ENCODE measurements at regions not wholly inside any gene's neighbourhood (a gene's known extent, or its start where the extent isn't known, plus 50 kb on each side); places are given as distances from the start of the nearest gene placed in this dataset.

DNA sequence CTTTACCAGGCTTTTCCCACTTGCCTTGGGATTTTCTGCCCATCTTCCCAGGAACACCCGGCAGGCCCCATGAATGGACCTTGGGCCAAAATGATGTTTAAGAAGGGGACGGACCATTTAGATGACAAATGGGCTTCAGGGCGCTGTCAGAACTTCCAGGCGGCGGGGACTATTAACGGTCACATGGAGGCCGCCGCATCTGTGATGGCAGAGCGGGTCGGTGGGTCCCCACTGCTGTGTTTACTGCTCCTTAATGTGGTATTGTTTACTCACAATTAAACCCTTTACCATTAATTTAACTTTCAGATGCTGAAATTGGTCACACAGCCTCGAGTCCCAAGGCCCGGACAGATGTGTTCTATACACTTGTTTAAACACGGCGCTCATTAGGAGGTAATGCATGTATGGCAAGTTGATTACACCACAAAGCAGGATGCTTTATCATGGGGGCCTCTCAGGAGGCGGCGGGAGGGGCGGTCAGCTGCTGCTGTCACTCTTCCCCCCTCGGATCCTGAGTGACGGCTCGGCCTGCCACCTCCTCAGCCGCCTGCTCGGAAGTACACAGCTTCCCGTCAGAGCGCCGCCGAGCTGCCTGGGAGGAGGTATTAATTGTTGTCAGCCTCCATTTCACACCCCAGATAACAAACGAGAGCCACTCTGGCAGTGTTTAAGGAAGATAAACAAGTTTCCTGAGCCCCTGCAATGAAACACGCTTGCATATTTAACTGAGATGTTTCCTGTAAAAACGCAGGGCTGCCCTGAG lies 83.9 kb upstream of the IRX3 start:
- TF ChIP-seq, protein P1, sequence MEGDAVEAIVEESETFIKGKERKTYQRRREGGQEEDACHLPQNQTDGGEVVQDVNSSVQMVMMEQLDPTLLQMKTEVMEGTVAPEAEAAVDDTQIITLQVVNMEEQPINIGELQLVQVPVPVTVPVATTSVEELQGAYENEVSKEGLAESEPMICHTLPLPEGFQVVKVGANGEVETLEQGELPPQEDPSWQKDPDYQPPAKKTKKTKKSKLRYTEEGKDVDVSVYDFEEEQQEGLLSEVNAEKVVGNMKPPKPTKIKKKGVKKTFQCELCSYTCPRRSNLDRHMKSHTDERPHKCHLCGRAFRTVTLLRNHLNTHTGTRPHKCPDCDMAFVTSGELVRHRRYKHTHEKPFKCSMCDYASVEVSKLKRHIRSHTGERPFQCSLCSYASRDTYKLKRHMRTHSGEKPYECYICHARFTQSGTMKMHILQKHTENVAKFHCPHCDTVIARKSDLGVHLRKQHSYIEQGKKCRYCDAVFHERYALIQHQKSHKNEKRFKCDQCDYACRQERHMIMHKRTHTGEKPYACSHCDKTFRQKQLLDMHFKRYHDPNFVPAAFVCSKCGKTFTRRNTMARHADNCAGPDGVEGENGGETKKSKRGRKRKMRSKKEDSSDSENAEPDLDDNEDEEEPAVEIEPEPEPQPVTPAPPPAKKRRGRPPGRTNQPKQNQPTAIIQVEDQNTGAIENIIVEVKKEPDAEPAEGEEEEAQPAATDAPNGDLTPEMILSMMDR (conservative IDR thresholded peaks at IDR 0.05), result no peak
- H3K27ac ChIP-seq, result no peak overlapping the region

DNA sequence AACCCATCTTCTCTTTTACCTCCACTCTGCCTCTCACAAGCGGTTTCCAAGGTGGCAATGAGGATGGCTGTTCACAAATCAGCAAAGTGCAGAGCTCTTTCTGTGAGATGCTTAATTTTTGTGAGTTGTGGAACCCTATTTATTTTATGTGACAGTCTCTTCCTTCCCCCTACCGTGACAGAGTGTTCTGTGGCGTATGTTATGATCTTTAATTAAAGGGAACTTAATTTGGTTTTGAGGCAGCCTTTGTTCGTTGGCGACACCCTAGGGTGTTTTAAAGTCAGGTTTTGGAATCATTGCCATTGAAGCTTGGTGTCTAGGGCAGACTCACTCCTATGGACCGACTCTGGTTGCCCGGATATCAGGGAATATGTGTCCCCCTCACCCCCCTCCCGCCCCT lies 83.3 kb upstream of the IRX3 start:
- TF ChIP-seq, protein P1 (conservative IDR thresholded peaks at IDR 0.05), result no peak
- no peak overlapping the region for H3K27ac ChIP-seq

DNA sequence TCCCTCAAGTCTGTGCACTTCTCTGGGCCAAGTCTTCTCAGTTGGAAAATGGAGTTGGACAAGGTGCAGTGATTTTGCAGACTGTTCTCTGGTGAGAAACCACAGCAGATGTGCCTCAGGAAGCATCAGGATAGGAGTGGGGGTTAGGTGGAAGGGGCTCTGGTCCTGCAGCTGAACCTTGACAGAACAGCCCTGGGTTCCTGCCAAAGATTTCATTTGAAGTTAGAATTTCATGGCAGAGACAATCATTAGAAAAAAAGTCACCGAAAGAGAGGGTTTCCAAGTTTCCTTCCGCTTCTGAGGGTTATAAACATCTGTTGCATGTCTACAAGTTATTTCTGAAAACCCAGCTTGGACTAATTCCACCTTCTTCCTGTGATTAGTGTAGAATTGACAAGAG lies 80.4 kb upstream of the IRX3 start:
- TF ChIP-seq, protein P1 (conservative IDR thresholded peaks at IDR 0.05), result no peak

DNA sequence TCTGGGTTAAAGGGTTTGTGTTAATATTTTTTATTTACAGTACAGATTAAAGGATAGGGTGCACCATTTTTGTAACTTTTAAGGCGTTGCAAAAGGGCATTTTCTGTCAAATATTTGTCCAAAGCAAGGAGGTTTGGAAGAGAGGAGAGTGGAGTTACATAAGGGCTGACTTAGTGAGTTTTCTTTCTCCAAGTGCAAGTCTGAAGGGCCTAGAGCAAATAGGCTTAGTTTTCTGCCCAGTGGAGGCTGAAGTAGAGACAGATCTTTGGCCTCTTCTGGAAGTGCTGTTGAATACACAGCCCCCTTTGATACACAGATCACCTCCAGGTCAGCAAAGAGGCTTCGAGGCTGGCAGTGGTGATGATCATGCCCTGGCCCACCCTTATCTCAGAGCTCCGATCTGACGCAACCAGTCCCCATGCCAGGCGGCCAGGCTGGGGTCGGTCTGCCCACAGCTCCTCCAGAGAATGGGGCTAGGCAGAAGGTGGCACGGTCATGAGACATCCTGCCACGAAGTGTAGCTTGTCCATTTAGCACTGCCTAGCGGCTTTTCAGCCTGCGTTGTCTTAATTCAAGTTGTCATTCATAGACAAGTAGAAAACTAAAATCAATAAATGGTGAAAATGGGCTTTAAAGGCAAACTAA lies 79.5 kb upstream of the IRX3 start:
- TF ChIP-seq, protein P1 (conservative IDR thresholded peaks at IDR 0.05), result no peak
- no peak overlapping the region for H3K27ac ChIP-seq

More for the DNA sequence above, 80.4 kb upstream of the IRX3 start:
- H3K27ac ChIP-seq, result no peak overlapping the region

DNA sequence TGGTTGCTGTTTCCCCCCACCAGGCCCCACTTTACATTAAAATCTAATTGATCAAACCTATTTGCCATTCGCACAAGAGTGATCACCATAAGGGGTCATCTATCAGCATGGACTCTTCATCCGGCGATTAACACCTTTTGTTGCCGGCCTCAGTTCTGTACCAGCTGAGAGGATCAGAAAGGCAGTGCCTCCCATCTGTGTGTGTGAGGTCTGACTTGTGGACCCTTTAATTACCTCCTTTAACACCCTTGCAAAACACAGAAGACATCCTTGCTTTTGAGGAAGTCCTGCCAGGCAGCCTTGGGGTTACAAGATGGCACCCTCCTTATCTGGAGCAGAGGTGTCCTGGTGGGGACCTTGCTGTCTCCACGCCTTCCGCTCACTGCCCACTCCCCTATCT lies 77.2 kb upstream of the IRX3 start:
- no peak overlapping the region for H3K27ac ChIP-seq
- TF ChIP-seq, protein P1 (conservative IDR thresholded peaks at IDR 0.05), result no peak

DNA sequence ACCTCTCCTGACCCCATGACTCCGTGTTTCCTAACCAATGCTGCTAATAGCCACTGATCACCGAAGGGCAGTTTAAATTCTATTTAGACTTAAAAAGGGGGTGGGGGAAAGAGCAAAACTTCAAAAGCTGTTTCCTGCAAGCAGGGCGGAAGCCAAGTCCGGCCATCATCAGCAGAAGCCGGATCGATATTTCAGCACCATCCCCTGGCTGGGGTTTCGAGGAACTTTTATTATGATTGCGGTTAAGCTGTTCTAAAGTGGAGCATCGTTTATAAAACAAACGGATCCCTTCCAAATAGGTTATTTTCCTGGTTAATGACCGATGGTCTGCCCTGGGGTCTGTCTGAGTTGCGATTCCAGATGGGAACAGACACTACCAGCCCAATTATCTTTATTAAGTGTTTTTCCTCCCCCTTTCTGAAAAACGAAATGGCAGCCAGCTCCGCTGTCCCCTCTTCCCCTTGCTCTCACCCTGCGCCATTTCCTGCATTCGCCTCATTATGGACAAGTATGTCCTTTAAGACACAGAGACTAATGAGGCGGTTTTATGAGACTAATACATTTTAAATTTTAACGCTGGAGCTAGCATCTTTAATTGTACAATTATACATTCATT lies 76.1 kb upstream of the IRX3 start:
- no peak overlapping the region for H3K27ac ChIP-seq
- TF ChIP-seq, protein P1 (conservative IDR thresholded peaks at IDR 0.05), result no peak

DNA sequence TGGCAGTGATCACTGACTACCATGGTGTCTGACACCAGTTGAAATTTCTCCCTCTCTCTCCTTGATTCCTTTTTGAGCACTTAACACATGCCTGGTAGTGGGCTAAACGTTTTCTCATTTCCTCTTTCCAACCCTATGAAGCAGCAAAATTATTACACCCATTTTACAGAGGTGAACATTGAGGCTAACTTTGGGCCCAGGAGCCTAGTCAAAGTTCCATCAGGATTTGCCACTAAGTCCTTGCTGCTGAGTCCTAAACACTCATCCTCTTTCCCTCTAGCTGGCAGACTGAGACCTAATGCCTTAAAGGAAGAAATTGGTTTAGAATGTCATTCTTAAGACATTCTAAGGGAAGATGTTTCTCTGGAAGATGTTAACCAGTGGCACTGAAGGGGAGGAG lies 74.7 kb upstream of the IRX3 start:
- H3K27ac ChIP-seq, result no peak overlapping the region
- TF ChIP-seq, protein P1 (conservative IDR thresholded peaks at IDR 0.05), result no peak

All from VCaP (cell line).